RPMI7951 (cell line): ENCODE measurements at regions not wholly inside any gene's neighbourhood (a gene's known extent, or its start where the extent isn't known, plus 50 kb on each side); places are given as distances from the start of the nearest gene placed in this dataset.

Experiments
- DNase-seq: peaks from one replicate; pipeline ENCODE4 v3.0.0-alpha.2; 2012; ENCODE audit warnings: low read depth

GRCh38 chr2:146527166-146527565, 1317.7 kb upstream of the ACVR2A start:
- DNase-seq = no peak

- DNase-seq = no peak
Measured at GRCh38 chr2:146523196-146523595, 1321.6 kb upstream of the ACVR2A start.

- no peak for DNase-seq
Measured at GRCh38 chr2:146506851-146507250, 1338.0 kb upstream of the ACVR2A start.

- no peak for DNase-seq
Measured at GRCh38 chr2:146503366-146503765, 1341.5 kb upstream of the ACVR2A start.

GRCh38 chr2:146496248-146496647, 1348.6 kb upstream of the ACVR2A start:
- no peak for DNase-seq

- DNase-seq = no peak
Measured at GRCh38 chr2:146489386-146489785, 1355.4 kb upstream of the ACVR2A start.

GRCh38 chr2:146481629-146482028, 1363.2 kb upstream of the ACVR2A start:
- DNase-seq = no peak

GRCh38 chr2:146477383-146477782, 1367.4 kb upstream of the ACVR2A start:
- no peak for DNase-seq

GRCh38 chr2:146468578-146468977, 1376.3 kb upstream of the ACVR2A start:
- DNase-seq = no peak

- DNase-seq = no peak
Measured at GRCh38 chr2:146467425-146467824, 1377.4 kb upstream of the ACVR2A start.

- no peak for DNase-seq
Measured at GRCh38 chr2:146465460-146465859, 1379.4 kb upstream of the ACVR2A start.

GRCh38 chr2:146461068-146461467, 1383.8 kb upstream of the ACVR2A start:
- no peak for DNase-seq

GRCh38 chr2:146458585-146458984, 1386.2 kb upstream of the ACVR2A start:
- DNase-seq = no peak

- no peak for DNase-seq
Measured at GRCh38 chr2:146457221-146457620, 1387.6 kb upstream of the ACVR2A start.

- no peak for DNase-seq
Measured at GRCh38 chr2:146455325-146455724, 1389.5 kb upstream of the ACVR2A start.

GRCh38 chr2:146451972-146452371, 1392.9 kb upstream of the ACVR2A start:
- no peak for DNase-seq

GRCh38 chr2:146450131-146450530, 1394.7 kb upstream of the ACVR2A start:
- no peak for DNase-seq

GRCh38 chr2:146444987-146445386, 1399.8 kb upstream of the ACVR2A start:
- no peak for DNase-seq

GRCh38 chr2:146444085-146444484, 1400.7 kb upstream of the ACVR2A start:
- no peak for DNase-seq

GRCh38 chr2:146438246-146438645, 1406.6 kb upstream of the ACVR2A start:
- no peak for DNase-seq

- no peak for DNase-seq
Measured at GRCh38 chr2:146437712-146438111, 1407.1 kb upstream of the ACVR2A start.

GRCh38 chr2:146433116-146433875, 1411.5 kb upstream of the ACVR2A start:
- DNase-seq = no peak

- DNase-seq = no peak
Measured at GRCh38 chr2:146429366-146429765, 1415.5 kb upstream of the ACVR2A start.

GRCh38 chr2:146417942-146418341, 1426.9 kb upstream of the ACVR2A start:
- DNase-seq = no peak
